K562 (cell line): ENCODE measurements at regions not wholly inside any gene's neighbourhood (a gene's known extent, or its start where the extent isn't known, plus 50 kb on each side); places are given as distances from the start of the nearest gene placed in this dataset.

ENCODE experiments used
- CHD4 ChIP-seq: fragments of 200-600 bp; sonication (generic); IDR thresholded peaks from 3 replicates; pipeline ENCODE4 v1.6.1; 2012; ENCODE audit warnings: low read depth, mild to moderate bottlenecking, mixed read lengths, low read length, inconsistent platforms; ENCODE audit not compliant: insufficient read depth, insufficient replicate concordance, poor library complexity, severe bottlenecking
- FOS ChIP-seq: IDR thresholded peaks from 3 replicates; pipeline ENCODE4 v1.6.1; 2011; ENCODE audit not compliant: insufficient read length; ENCODE audit errors: extremely low read depth
- FOSL1 ChIP-seq: fragments of 200-800 bp; sonication (Bioruptor generic); conservative IDR thresholded peaks from 2 replicates; pipeline ENCODE4 v1.6.1; 2016; ENCODE audit warnings: missing genetic modification characterization, missing compliant biosample characterization

GRCh38 chr14:41313196-41313595 lies 293.5 kb upstream of the LRFN5 start:
- TF ChIP-seq FOSL1 (tag) (no peak), FOS (no peak), CHD4 (no peak)
